ENCODE measurements at regions not wholly inside any gene's neighbourhood (a gene's known extent, or its start where the extent isn't known, plus 50 kb on each side); places are given as distances from the start of the nearest gene placed in this dataset.

DNA sequence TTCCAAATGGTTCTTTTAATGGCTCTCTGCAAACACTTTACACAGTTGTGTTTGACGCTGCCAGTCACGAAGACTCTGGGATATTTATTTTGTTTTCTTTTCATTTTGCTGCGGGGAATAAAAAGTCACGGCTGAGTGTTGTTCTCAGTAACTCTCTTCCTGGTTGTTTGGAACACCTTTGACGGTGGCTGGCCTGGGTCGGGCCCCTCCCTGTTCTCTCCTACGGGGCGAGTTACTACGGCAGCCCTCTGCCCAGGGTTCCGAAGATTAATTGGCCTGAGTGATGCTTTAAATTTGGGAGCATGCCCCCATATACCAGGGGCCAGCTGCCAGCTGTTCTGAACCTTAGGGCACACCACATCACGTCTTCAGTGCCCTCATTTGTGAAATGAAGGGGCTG lies 84.7 kb downstream of the GATA6 start:
- 70% methylated on average over 4 of the region's 11 CpGs; no CpG with 5 or more reads in 1 of the 2 experiments for WGBS, 2 experiments (ENCODE audit: extremely low coverage in 2 of 2, insufficient read length in 1 of 2)
- Histone ChIP-seq H3K4ac (ENCODE audit: low read depth, low read length) (no peak overlapping the region), H3K4me1 (ENCODE audit: control insufficient read depth, insufficient read depth, low read length) (no peaks in the 10 kb centered on the region), H3K14ac (replicated peaks; ENCODE audit: low read depth, low read length) (no peak overlapping the region), H2BK20ac (ENCODE audit: low read depth, low read length) (no peak overlapping the region), H3K9me1 (ENCODE audit: insufficient read depth, low read length) (0 out of 2 replicates have a peak, but pooled peaks cover 2% of the 10 kb centered on the region), H3K9ac (ENCODE audit: low read depth, low read length) (no peak overlapping the region), H2AFZ (replicated peaks; ENCODE audit: low read length, poor library complexity) (no peak overlapping the region), H2BK120ac (ENCODE audit: low read depth, low read length) (no peak overlapping the region), H4K8ac (ENCODE audit: low read depth in 2 of 2, low read length in 2 of 2) (no peak overlapping the region), H3K23ac (ENCODE audit: low read depth, low read length) (no peak overlapping the region), H4K5ac (ENCODE audit: low read depth, low read length) (no peak overlapping the region), H4K20me1 (ENCODE audit: insufficient read depth, low read length) (no peaks in the 10 kb centered on the region), H3K4me2 (ENCODE audit: low read depth, low read length) (no peak overlapping the region), H3K18ac (ENCODE audit: low read depth, low read length) (no peak overlapping the region), H3K36me3 (ENCODE audit: control insufficient read depth, insufficient read depth, low read length) (no peaks in the 10 kb centered on the region), H3K27me3 (ENCODE audit: control insufficient read depth, insufficient read depth, low read length) (peaks cover 24% of the 10 kb centered on the region), H3K56ac (ENCODE audit: extremely low read depth, insufficient read depth, low read length) (no peak overlapping the region), H2AK9ac (replicated peaks; ENCODE audit: low read depth, low read length, poor library complexity) (no peak overlapping the region), H4K91ac (ENCODE audit: insufficient read depth, low read depth, low read length) (no peak overlapping the region), H2AK5ac (ENCODE audit: low read depth, low read length) (no peak overlapping the region), H3K9me3 (ENCODE audit: control insufficient read depth, insufficient read depth, low read length) (no peaks in the 10 kb centered on the region), H3K27ac (ENCODE audit: insufficient read depth, low read length) (no peak overlapping the region), H3K4me3 (ENCODE audit: insufficient read depth, low read depth, low read length) (no peak overlapping the region), H2BK15ac (ENCODE audit: low read depth, low read length) (no peak overlapping the region), H2BK5ac (ENCODE audit: low read depth, low read length, poor library complexity, severe bottlenecking) (no peak overlapping the region), H3K79me1 (ENCODE audit: low read depth in 1 of 2, low read length in 2 of 2) (no peaks in the 10 kb centered on the region)
- intact Hi-C loops (cut with micrococcal nuclease) = no loop called here
- BruUV-seq (replicated peaks) = no TSS peak
- TF ChIP-seq RCOR1 (IDR thresholded peaks at IDR 0.05; ENCODE audit: insufficient replicate concordance, low read length) (no peak), MAZ (IDR thresholded peaks at IDR 0.05; ENCODE audit: borderline replicate concordance, low read depth, low read length) (no peak), MXI1 (IDR thresholded peaks at IDR 0.05; ENCODE audit: borderline replicate concordance, low read depth, low read length) (no peak), FOS (IDR thresholded peaks at IDR 0.05; ENCODE audit: low read depth, low read length) (no peak), ELK1 (IDR thresholded peaks at IDR 0.05; ENCODE audit: borderline replicate concordance, low read depth, low read length) (no peak)
- no peak for DNase-seq
- dilution Hi-C loops (cut with HindIII; ENCODE audit: low sequenced_read_pairs, unreplicated experiment) = no loop called here
- no peak for ATAC-seq (ENCODE audit: low read depth)
- ChIA-PET CTCF (no interaction called here), POLR2A (ENCODE audit: unreplicated experiment) (no interaction called here)
- in situ Hi-C loops (cut with MboI; ENCODE audit: low sequenced_read_pairs) = no loop called here

All from IMR-90 (cell line).